ENCODE measurements at regions not wholly inside any gene's neighbourhood (a gene's known extent, or its start where the extent isn't known, plus 50 kb on each side); places are given as distances from the start of the nearest gene placed in this dataset.

DNA sequence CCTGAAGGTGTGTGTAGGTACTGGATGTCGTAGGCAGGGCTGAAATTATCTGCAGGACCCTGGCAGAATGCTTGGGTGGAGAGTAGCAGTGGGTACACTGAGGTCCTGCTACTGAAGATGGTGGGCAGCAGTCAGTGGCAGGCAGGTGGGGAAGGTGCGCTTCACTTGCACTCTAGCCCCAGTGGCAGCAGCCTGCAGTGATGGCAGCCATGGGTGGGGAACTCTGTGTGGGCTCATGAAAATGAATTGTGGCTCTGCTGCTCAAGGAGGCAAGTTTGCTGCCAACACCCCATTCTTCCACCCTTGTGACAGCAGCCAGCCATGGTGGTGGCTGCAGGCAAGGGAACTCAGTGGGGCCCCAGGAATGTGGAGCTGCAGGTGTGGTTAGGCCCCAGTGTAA is 1242.7 kb upstream of the MIR17HG start:
- FAIRE-seq (no peak), DNase-seq (ENCODE audit: insufficient read length) (no peak)
- TF ChIP-seq TAF1 (IDR thresholded peaks at IDR 0.05; ENCODE audit: borderline replicate concordance, low read depth, low read length) (no peak), POLR2AphosphoS5 (IDR thresholded peaks at IDR 0.05; ENCODE audit: low read depth, low read length) (no peak), POLR2A (IDR thresholded peaks at IDR 0.05; ENCODE audit: low read depth, low read length) (no peak)

DNA sequence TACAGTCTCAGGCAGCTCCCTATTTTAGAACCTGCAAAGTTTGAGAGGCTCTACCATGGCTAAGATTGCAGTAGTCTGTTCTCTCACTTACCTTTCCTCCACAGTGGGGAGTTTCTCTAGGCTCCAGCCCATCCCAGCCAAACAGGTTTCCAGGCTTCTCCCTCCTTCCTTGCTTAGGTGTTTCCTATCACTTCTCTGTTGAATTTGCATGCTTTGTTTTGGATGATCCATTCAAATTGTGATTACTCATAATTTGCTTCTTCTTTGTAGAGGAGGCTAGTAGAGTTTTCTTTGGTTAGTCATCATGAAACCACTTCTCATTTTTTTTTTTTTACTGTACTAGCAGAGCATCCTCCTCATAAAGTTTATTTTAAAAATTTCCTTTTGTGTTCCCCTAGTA is 1242.2 kb upstream of the MIR17HG start:
- FAIRE-seq: no peak
- DNase-seq (ENCODE audit: insufficient read length): no peak
- no peak for TF ChIP-seq TAF1 (IDR thresholded peaks at IDR 0.05; ENCODE audit: borderline replicate concordance, low read depth, low read length)
- no peak for TF ChIP-seq POLR2AphosphoS5 (IDR thresholded peaks at IDR 0.05; ENCODE audit: low read depth, low read length)
- TF ChIP-seq POLR2A (IDR thresholded peaks at IDR 0.05; ENCODE audit: low read depth, low read length): no peak

DNA sequence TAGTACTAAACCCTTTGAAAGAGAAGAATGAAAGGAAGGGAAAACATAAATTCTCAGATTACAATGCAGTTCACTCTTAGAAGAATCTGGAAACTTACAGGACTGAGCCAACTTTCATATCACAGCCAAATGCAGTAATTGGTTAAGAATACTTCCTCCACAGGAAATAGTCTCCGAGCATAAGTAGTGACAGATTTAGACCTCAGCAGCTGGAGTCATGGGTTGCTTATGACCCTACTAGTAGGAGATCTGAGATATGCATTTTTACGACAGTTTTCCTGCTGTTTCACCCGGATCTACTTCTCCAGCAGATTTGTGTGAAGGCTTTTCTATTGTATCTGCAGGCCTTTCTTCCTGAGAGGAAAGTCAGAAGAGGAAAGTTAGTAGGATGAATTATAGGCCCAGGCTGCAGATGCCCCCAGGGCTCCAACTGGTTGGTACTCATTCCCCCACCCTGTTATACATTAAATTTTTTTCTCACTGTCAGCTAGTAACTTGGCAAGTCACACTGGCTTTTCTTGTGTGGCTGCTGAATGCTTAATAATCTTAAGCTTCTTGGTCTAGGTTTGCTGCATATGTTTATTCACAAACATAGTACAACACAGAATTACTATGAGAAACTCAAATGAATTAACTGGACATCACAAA is 1241.5 kb upstream of the MIR17HG start:
- no peak for TF ChIP-seq POLR2AphosphoS5 (IDR thresholded peaks at IDR 0.05; ENCODE audit: low read depth, low read length)
- no peak for TF ChIP-seq TAF1 (IDR thresholded peaks at IDR 0.05; ENCODE audit: borderline replicate concordance, low read depth, low read length)
- TF ChIP-seq POLR2A (IDR thresholded peaks at IDR 0.05; ENCODE audit: low read depth, low read length): no peak
- FAIRE-seq (no peak), DNase-seq (ENCODE audit: insufficient read length) (no peak)

DNA sequence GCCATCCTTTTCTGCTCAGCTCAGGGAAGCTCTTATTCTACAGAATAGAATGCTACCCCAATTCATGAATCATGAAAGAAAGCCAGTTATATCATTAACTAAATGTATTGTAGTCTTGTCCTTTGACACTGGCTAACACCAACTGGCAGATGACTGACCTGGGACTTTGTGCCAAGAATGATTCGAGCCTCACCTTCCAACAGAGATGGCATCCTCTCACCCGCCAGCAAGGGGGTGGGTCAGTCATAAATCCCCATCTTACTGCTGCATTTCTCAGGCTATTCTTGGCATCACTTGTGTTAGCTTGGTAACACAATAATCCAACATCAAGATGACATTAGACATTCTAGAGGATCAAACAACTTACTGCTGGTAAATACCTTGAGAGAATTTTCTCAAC is 1239.8 kb upstream of the MIR17HG start:
- no peak for TF ChIP-seq POLR2AphosphoS5 (IDR thresholded peaks at IDR 0.05; ENCODE audit: low read depth, low read length)
- TF ChIP-seq POLR2A (IDR thresholded peaks at IDR 0.05; ENCODE audit: low read depth, low read length): no peak
- TF ChIP-seq TAF1 (IDR thresholded peaks at IDR 0.05; ENCODE audit: borderline replicate concordance, low read depth, low read length): no peak
- FAIRE-seq (no peak), DNase-seq (ENCODE audit: insufficient read length) (no peak)

DNA sequence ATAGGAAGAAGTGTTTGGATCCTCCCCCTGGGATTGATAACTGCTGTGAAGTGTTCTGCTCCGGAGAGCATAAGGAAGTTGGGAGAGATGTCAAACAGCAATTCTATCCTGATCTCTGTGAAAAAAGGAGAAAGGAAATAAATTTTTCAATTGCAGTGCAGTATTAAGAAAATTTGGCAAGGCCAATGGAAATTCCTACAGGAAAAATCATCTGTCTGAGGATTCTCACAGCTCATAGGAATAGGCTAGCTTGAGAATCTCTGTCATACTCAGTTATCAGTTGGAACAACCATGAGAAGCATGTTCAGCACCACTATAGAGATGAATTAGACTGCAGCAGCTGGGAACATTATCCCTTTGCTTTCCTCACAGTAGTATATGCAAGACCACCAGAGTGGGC is 1238.9 kb upstream of the MIR17HG start:
- no peak for TF ChIP-seq TAF1 (IDR thresholded peaks at IDR 0.05; ENCODE audit: borderline replicate concordance, low read depth, low read length)
- no peak for TF ChIP-seq POLR2A (IDR thresholded peaks at IDR 0.05; ENCODE audit: low read depth, low read length)
- no peak for TF ChIP-seq POLR2AphosphoS5 (IDR thresholded peaks at IDR 0.05; ENCODE audit: low read depth, low read length)
- FAIRE-seq (no peak), DNase-seq (ENCODE audit: insufficient read length) (no peak)

DNA sequence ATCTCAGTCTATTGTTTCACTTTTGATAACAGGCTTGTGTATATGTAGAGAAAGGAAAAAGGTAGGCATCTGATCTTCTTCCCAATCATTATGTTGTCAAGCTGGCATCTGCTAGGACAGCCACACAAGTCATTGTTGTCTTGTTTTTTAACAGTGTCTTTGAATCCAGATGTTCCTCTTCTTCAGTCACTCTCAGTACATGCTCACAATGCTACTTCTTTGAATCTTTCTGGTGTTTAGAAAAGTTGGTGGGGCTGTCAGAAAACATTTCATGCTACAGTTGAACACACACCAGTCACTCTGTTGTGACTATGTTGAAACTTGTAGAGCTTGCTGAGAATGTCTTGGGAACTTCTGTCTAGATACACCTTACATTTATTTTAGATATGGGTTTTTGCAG is 1231.4 kb upstream of the MIR17HG start:
- FAIRE-seq (no peak), DNase-seq (ENCODE audit: insufficient read length) (no peak)
- TF ChIP-seq TAF1 (IDR thresholded peaks at IDR 0.05; ENCODE audit: borderline replicate concordance, low read depth, low read length) (no peak), POLR2AphosphoS5 (IDR thresholded peaks at IDR 0.05; ENCODE audit: low read depth, low read length) (no peak), POLR2A (IDR thresholded peaks at IDR 0.05; ENCODE audit: low read depth, low read length) (no peak)

DNA sequence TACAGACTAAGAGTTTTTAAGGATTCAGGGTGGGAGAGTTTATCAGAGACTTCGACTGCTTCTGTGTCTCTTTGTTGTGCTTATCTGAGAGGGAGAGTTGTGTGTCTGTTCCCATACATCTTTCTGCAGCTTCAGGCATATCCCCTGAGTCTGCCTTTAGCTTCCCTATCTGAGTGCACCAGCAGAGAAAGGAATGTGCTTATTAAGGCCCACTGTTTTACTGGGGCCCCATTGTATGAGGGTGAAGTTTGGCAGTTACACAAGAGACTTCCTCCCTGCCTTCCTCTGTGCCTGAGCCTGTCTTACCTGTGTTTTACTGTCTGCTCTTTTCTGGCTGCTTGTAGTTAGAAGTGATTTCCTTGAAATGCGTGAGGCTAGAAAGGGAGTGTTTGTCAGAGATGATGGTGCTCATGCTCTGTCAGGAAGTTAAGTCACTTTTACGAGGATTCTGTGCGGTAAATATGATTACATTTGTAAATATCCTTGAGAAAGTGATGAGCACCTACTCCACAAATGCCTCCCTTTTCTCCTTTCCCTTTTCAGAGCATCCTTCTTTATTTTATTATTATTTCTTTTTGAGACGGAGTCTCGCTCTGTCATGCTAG is 1228.9 kb upstream of the MIR17HG start:
- no peak for TF ChIP-seq POLR2A (IDR thresholded peaks at IDR 0.05; ENCODE audit: low read depth, low read length)
- TF ChIP-seq TAF1 (IDR thresholded peaks at IDR 0.05; ENCODE audit: borderline replicate concordance, low read depth, low read length): no peak
- TF ChIP-seq POLR2AphosphoS5 (IDR thresholded peaks at IDR 0.05; ENCODE audit: low read depth, low read length): no peak
- DNase-seq (ENCODE audit: insufficient read length) (no peak), FAIRE-seq (no peak)

DNA sequence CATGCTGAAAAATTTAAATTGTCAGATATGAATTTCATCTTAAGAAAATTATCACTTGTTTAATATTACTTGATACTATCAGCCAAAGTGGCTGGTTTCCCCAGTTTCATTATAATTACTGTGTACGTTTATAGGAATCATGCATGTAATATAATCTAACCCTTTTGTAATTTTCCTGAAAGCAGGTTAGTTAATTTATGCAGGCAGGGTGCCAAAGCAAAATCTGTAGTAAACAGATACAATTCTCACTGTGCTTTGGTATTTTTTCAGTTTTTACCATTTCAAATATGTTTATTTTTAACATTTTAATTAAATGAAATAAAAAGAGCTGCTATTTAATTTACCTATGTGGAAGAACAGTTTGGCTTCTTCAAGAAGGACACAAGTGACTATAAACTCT is 1227.5 kb upstream of the MIR17HG start:
- DNase-seq (ENCODE audit: insufficient read length): no peak
- no peak for FAIRE-seq
- TF ChIP-seq TAF1 (IDR thresholded peaks at IDR 0.05; ENCODE audit: borderline replicate concordance, low read depth, low read length) (no peak), POLR2A (IDR thresholded peaks at IDR 0.05; ENCODE audit: low read depth, low read length) (no peak), POLR2AphosphoS5 (IDR thresholded peaks at IDR 0.05; ENCODE audit: low read depth, low read length) (no peak)

DNA sequence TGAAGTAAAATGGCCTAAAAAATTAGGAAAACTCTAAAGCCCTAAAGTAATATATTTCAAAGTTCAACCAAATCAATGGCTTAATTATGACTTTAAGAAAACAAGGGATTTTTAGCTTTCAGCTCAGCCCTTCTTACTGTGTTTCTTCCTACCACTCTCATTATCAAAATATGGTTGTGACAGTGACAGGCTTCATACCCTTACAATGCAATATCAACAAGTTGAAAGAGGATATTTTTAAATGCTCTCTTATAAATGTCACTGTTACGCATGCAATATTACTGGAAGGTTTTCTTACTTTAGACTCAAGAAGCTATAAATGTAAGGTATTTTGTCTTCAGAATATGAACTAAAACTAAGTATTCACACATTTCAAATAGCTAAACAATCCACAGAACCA is 1225.7 kb upstream of the MIR17HG start:
- TF ChIP-seq TAF1 (IDR thresholded peaks at IDR 0.05; ENCODE audit: borderline replicate concordance, low read depth, low read length): no peak
- TF ChIP-seq POLR2A (IDR thresholded peaks at IDR 0.05; ENCODE audit: low read depth, low read length): no peak
- TF ChIP-seq POLR2AphosphoS5 (IDR thresholded peaks at IDR 0.05; ENCODE audit: low read depth, low read length): no peak
- FAIRE-seq: no peak

DNA sequence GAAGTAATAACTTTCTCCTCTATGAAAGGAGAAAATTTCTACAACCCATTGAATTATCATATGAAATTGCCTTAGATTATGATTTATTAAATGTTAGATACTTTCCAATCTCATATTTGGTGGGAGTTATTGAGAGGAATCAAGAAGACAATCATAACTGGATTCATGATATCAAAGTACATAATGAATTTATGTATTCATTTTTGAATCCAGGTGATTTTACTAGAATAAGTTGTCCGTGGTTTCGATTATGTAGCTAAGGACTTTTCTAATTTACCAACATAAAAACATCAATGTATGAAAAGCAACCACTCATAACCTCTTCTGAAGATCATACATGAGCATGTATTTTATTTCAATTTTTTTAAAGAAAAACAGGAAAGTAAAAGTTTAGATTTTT is 1225.0 kb upstream of the MIR17HG start:
- no peak for DNase-seq (ENCODE audit: insufficient read length)
- FAIRE-seq: no peak
- TF ChIP-seq TAF1 (IDR thresholded peaks at IDR 0.05; ENCODE audit: borderline replicate concordance, low read depth, low read length): no peak
- no peak for TF ChIP-seq POLR2AphosphoS5 (IDR thresholded peaks at IDR 0.05; ENCODE audit: low read depth, low read length)
- no peak for TF ChIP-seq POLR2A (IDR thresholded peaks at IDR 0.05; ENCODE audit: low read depth, low read length)

More for the DNA sequence above, 1225.7 kb upstream of the MIR17HG start:
- no peak for DNase-seq (ENCODE audit: insufficient read length)

DNA sequence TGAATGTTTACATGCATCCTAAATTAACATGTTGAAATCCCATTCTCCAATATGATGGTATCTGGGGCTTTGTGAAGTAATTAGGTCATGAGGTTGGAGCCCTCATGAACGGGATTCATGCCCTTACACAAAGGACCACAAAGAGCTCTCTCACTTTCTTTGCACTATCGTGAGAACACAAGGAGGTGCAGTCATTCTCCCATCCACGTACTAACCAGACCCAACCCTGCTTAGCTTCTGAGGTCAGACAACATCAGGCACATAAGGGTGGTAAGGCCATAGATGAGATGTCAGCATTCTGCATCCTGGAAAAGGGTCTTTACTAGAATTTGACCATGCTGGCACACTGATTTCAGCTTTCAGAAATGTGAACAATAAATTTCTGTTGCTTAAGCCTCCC is 1211.9 kb upstream of the MIR17HG start:
- DNase-seq (ENCODE audit: insufficient read length) (no peak), FAIRE-seq (no peak)
- no peak for TF ChIP-seq TAF1 (IDR thresholded peaks at IDR 0.05; ENCODE audit: borderline replicate concordance, low read depth, low read length)
- no peak for TF ChIP-seq POLR2A (IDR thresholded peaks at IDR 0.05; ENCODE audit: low read depth, low read length)
- TF ChIP-seq POLR2AphosphoS5 (IDR thresholded peaks at IDR 0.05; ENCODE audit: low read depth, low read length): no peak

DNA sequence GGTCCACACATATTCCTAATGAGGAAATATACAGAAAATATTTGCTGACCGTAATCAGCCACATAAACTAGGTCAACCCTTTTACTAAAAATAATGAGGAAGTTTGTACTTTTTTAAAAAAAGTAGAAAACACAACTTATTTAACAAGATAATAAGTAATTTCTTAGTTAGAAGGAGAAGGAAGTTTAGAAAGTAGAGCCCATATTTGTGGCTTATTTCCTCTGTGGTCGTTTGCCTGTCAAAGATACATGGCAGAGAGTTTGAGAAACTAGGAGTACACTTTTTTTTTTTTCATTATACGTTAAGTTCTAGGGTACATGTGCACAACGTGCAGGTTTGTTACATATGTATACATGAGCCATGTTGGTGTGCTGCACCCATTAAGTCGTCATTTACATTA is 1205.2 kb upstream of the MIR17HG start:
- FAIRE-seq (no peak), DNase-seq (ENCODE audit: insufficient read length) (no peak)
- no peak for TF ChIP-seq POLR2A (IDR thresholded peaks at IDR 0.05; ENCODE audit: low read depth, low read length)
- no peak for TF ChIP-seq TAF1 (IDR thresholded peaks at IDR 0.05; ENCODE audit: borderline replicate concordance, low read depth, low read length)
- TF ChIP-seq POLR2AphosphoS5 (IDR thresholded peaks at IDR 0.05; ENCODE audit: low read depth, low read length): no peak

All from GM12892 (cell line).